GM21528 (cell line): ENCODE measurements at regions not wholly inside any gene's neighbourhood (a gene's known extent, or its start where the extent isn't known, plus 50 kb on each side); places are given as distances from the start of the nearest gene placed in this dataset.

Experiments used
- ATAC-seq: cut with Tn5 transposase; IDR thresholded peaks from one replicate; pipeline ENCODE4 v1.9.1; 2021; ENCODE audit warnings: mild to moderate bottlenecking, moderate library complexity; ENCODE audit not compliant: unreplicated experiment, low FRiP score

- no peak for ATAC-seq
Measured at GRCh38 chr14:97369901-97370300, 572.7 kb downstream of the VRK1 start.

DNA sequence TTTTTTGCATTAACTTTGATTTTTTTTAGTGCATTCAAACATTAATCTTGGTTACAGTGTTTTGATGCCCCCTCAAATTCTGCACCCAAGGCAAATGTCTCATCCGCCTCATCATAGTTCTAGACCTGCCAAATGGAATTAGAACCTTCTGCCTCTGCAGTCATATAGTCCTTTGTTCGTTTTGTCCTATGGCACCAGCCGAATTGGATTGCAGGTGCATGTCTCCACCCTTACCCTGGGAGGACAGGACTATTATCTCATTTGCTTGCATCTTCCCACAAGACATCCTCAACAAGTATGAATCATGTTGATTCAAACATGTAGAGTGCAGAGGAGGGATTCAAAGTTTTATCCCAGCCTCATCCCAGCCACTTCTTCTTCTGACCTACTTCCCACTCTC is 579.1 kb downstream of the VRK1 start:
- no peak for ATAC-seq

DNA sequence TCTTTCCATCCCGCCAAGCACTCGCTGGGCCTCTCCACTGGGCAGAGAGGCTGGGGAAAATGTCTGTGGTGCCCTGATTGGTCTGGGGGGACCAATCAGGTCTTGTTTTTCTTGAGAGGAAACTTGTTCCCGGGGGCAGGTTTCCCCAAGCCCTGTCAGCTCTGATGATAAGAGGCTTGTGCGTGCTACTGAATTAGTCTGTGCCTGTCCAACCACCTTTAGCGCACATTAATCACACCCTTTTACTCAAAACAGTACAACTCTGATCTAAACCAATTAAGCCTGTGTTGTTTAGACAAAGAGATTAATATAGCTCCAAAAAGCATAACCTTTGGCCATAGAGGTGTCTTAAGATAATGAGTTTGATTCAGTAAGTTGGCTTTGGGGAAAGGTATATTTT is 580.4 kb downstream of the VRK1 start:
- no peak for ATAC-seq

DNA sequence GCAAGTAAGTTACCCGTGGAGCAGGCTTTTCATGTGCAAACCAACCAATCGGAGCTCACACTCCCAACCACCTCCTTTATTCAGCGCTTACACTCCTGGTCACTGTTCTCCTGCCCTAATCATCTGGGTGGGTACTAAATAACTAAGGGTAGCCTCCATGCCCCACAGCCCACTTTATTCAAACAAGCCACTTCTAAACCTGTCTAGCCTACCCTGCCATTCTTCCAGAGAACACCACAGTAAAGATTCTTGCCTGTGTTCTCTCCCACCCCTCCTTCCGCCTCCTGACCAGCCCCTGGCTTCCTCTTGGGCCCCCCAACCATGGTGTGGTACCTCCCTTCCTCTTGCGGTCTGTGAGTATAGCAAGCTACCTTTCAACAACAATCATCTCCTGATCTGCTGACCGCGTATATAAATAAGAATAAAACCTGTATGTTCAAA is 581.9 kb downstream of the VRK1 start:
- no peak for ATAC-seq

- no peak for ATAC-seq
Measured at GRCh38 chr14:97380539-97380941, 583.4 kb downstream of the VRK1 start.

GRCh38 chr14:97381309-97381708 is 584.1 kb downstream of the VRK1 start:
- no peak for ATAC-seq

GRCh38 chr14:97382616-97383226 is 585.5 kb downstream of the VRK1 start:
- no peak for ATAC-seq

DNA sequence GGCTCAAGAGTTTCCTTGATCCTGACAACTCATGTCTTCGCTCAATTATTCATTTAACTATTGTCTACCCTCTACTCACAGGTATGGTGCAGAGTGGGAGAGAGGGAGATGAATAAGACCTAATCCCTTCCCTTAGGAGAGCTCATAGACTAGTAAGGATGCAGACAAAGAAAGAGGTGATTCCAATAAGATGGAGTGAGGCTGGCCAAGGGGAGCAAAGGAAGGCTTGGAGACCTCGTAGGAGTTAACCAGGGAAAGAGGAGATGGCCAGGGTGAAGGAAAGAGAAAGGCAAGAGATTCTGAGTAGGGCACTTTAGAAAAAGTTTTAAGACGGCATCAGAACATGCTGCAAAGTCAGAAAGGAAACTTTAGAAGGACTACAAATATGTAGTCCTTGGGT is 588.5 kb downstream of the VRK1 start:
- no peak for ATAC-seq

GRCh38 chr14:97387252-97387874 is 590.2 kb downstream of the VRK1 start:
- no peak for ATAC-seq

DNA sequence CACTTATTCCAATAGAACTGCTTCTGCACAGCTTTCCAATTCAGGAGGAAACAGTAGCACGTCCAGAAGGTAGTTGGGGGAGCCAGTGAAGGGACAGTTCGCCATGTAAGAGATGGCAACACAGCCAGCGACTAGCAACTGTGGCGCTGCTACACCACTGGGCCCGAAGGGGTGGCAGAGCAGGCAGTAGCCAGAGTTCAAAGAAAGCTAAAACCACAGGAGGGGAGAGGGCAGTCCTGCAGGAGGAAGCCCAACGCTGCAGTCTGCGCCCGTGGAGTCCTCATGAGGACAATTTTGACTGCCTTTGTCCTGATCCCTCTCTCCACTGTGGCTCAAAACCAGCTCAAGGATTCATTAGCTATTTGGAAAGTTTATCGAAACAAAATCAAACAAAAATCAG is 591.2 kb downstream of the VRK1 start:
- no peak for ATAC-seq

- ATAC-seq = no peak
Measured at GRCh38 chr14:97390096-97390724, 593.0 kb downstream of the VRK1 start.

DNA sequence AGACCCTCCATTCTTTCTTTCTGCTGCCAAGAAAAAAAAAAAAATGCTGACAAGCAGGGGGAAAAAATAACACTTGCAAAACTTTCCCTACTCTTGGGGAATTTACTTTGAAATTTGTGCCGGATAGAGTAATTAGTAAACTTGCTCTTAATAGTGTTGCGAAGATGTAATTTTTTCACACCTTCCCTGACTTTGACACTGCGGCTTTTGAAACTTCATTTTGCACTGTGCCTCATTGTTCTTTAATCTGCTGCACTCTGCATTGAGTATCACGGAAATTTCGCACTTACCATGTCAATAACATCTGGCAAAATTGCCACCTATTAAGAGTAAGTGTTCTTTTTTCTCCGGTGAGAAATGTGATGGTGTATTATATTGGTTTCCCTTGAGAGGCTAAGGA is 596.1 kb downstream of the VRK1 start:
- ATAC-seq = no peak

- ATAC-seq = no peak
Measured at GRCh38 chr14:97395068-97395467, 597.9 kb downstream of the VRK1 start.

- no peak for ATAC-seq
Measured at GRCh38 chr14:97401714-97402113, 604.5 kb downstream of the VRK1 start.

DNA sequence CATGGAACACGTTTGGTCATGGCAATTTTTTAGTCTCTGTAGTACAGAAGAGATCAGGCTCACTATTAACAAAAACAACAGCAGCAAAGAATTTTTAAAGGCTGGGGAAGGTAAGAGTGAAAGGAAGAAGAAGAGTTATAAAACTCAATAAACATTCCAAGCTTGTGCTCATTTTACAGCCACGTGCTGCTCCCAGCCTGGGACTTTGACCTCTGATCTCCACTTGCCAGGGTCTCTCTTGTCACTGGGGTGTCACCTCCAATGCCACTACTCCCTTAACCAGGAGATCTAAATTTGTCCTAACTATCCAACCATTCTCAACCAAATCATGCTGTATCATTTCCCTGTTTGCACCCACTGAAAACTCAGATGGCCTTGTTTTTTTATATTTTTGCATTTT is 605.1 kb downstream of the VRK1 start:
- no peak for ATAC-seq

- ATAC-seq = no peak
Measured at GRCh38 chr14:97407701-97408407, 610.7 kb downstream of the VRK1 start.

GRCh38 chr14:97408503-97408902 is 611.3 kb downstream of the VRK1 start:
- ATAC-seq = no peak

DNA sequence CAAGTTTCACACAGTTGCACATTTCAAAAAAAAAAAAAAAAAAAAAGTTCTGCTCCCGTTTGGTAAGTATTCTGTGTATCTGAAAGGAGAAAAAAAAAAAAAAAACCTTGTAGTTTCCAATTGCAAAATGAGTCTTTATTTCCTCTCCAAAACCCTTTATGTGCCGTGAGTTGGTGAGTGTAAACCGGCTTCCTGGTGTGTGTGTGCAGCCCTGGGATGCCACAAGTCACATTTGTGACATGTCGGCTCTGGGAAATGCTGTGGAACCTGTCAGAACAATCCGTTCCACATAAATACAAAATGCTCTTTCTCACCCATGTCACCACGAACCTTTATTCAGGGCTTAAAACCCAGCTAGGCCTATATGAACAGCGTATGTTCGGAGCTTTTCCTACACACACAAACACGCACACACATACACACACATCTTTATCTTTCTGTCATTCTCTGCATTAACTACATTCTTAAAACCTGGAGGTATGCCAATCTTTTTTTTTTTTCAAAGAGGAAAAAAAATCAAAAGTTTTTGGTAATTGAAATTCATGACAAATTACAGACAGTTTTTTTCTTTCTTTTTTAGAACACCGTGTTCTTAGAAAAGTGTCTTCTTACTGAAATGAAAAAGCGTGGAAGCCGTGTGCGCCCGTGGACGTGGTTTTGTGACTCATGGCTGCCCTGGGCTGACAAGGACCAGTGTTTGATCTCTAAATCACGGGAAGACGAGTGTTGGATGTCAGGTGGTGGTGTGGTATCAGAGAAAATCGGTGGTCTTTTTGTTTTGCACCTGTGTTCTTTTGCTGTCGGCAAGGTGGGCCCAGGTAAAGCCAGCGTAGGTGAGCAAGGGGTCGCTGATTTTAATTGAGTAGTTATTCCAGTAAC is 612.0 kb downstream of the VRK1 start:
- ATAC-seq = no peak

GRCh38 chr14:97410667-97411620 is 613.8 kb downstream of the VRK1 start:
- ATAC-seq = no peak
